ENCODE measurements at regions not wholly inside any gene's neighbourhood (a gene's known extent, or its start where the extent isn't known, plus 50 kb on each side); places are given as distances from the start of the nearest gene placed in this dataset.

GRCh38 chr13:63323441-63323840, 1907.8 kb upstream of the PCDH20 start:
- Histone ChIP-seq H3K4me1 (ENCODE audit: insufficient read depth) (no peaks in the 10 kb centered on the region), H2AFZ (no peak overlapping the region), H3K27me3 (ENCODE audit: insufficient read depth) (no peaks in the 10 kb centered on the region), H3K79me2 (replicated peaks; ENCODE audit: insufficient read depth) (no peaks in the 10 kb centered on the region), H3K4me3 (no peak overlapping the region), H3K4me2 (no peak overlapping the region), H3F3A (replicated peaks; ENCODE audit: low read depth) (no peaks in the 10 kb centered on the region), H4K20me1 (replicated peaks; ENCODE audit: insufficient read depth) (no peaks in the 10 kb centered on the region), H3K9me2 (ENCODE audit: insufficient read depth) (no peaks in the 10 kb centered on the region), H3K36me3 (ENCODE audit: insufficient read depth) (no peaks in the 10 kb centered on the region), H3K27ac (ENCODE audit: low read depth) (no peak overlapping the region)
- Mint-ChIP-seq H3K9me3 (no peaks in the 10 kb centered on the region), H3K4me3 (no peak overlapping the region), H3K36me3 (ENCODE audit: low read depth) (no peaks in the 10 kb centered on the region), H3K4me1 (no peaks in the 10 kb centered on the region), H3K27ac (no peak overlapping the region), H3K27me3 (ENCODE audit: insufficient read depth, low read depth, poor library complexity) (no peaks in the 10 kb centered on the region)
- DNase-seq (ENCODE audit: low spot score), result no peak
- TF ChIP-seq NANOG (IDR thresholded peaks at IDR 0.05; ENCODE audit: borderline replicate concordance), result no peak
- TF ChIP-seq EZH2phosphoT487 (IDR thresholded peaks at IDR 0.05; ENCODE audit: unreplicated experiment), result no peak
- TF ChIP-seq REST (IDR thresholded peaks at IDR 0.05; ENCODE audit: unreplicated experiment), result no peak
- no peak for TF ChIP-seq CREB1 (CRISPR knock-in tag; IDR thresholded peaks at IDR 0.05; ENCODE audit: low read depth)
- TF ChIP-seq JUNB (IDR thresholded peaks at IDR 0.05; ENCODE audit: unreplicated experiment), result no peak
- TF ChIP-seq EZH2 (IDR thresholded peaks at IDR 0.05; ENCODE audit: low read depth, unreplicated experiment), result no peak
- TF ChIP-seq CTCF (conservative IDR thresholded peaks at IDR 0.05; ENCODE audit: low read depth in 2 of 2), result no peak
- no peak for TF ChIP-seq ETS1 (IDR thresholded peaks at IDR 0.05)
- no peak for TF ChIP-seq STAT1 (IDR thresholded peaks at IDR 0.05; ENCODE audit: unreplicated experiment)
- TF ChIP-seq ZNF462 (CRISPR knock-in tag; IDR thresholded peaks at IDR 0.05), result no peak
- TF ChIP-seq POLR2AphosphoS5 (IDR thresholded peaks at IDR 0.05; ENCODE audit: low read depth), result no peak
- TF ChIP-seq ZNF331 (CRISPR knock-in tag; IDR thresholded peaks at IDR 0.05; ENCODE audit: low read depth), result no peak
- no peak for TF ChIP-seq ZNF114 (CRISPR knock-in tag; IDR thresholded peaks at IDR 0.05)
- no peak for ATAC-seq

Measured in GM23338 (cell line).